Ramos (cell line): ENCODE measurements at regions not wholly inside any gene's neighbourhood (a gene's known extent, or its start where the extent isn't known, plus 50 kb on each side); places are given as distances from the start of the nearest gene placed in this dataset.
"Not testable (repeated sequence)": the region's sequence is repeated elsewhere in the genome, so short reads cannot be mapped to it uniquely, and the experiment has no call there.

Experiments used
- in situ Hi-C: fragments of 300-500 bp; cut with MboI; formaldehyde crosslinking; loops from one replicate; pipeline ENCODE4 v1.14.3; 2022; ENCODE audit warnings: low sequenced_read_pairs; ENCODE audit not compliant: unreplicated experiment

DNA sequence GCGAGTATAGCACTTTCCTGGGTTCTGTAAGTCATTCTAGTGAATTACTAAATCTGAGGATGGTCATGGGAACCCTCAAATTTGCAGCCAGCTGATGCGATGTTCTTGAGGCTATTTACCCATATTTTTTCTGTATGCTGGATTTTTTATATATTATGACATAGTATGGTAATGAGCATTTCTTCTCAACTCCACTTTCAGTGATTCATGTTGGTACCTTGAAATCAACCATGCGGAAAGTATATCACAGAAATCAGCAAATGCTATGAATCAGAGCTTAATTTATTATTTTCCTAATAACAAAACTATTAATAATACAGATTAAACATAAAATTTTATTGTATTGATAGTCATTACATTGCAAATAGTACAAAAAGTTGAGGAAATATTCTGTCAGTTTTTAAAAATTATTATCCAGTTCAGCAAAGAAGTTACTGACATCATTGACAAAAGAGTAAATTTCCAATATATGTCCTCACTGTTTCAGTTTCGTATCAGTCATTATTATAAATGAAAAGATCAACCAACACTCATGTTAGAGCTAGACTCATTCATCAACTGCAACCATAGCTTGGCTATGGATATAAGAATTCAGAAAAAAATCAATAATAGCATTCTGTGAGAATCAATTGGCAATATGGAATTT, 164.3 kb upstream of the SETMAR start:
- in situ Hi-C loops = no loop called here

DNA sequence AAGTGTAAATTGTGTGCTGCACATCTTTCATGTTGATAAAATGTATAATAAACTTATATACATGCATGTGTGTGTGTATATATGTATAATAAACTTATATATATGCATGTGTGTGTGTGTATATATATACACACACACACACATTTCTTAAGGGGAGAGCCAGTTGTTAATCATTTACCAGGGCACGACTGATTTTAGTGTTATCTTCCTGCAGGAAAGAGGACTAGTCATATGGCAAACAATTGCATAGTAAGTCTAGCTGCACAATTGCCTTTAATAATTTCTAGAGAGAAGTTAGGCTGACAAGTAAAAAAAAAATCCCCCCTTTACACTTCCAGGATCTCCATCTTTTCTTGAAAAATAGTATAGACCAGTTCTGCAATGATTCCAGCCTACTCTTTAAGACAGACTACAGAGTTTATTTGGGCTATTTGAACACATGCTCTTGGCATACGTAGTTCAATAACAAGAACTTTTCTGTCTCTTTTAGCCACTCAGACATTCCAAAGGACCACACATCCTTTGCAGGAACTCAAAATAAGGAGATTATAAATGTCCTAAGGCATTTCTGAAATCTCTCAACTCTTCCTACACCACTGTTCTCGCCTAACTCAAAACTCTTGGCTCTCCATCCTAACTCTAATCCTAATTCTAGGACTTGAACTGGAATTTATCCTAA, 163.6 kb upstream of the SETMAR start:
- in situ Hi-C loops = no loop called here

- in situ Hi-C loops = no loop called here
Measured at GRCh38 chr3:4140921-4141320, 162.2 kb upstream of the SETMAR start.

- in situ Hi-C loops = no loop called here
Measured at GRCh38 chr3:4147556-4148118, 155.5 kb upstream of the SETMAR start.

GRCh38 chr3:4149296-4149695, 153.9 kb upstream of the SETMAR start:
- in situ Hi-C loops = no loop called here

DNA sequence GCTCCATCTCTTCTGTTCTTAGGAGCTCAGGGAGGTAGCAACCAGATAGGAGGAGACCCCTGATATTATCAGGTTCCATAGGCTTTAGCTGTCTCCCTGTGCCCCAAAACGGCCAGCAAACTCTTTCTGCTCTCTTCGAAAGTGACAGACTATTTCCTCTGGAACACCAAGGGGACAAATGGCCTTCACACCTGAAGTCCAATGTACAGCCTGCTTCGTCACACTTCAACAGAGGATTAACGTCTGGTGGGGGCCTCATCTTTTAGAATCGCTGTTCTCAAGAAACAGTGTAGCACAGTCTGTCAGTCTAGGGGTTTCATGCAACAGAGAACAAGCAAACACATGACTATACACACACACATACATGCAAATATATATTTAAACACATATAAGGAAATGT, 152.4 kb upstream of the SETMAR start:
- in situ Hi-C loops = no loop called here

GRCh38 chr3:4151859-4152258, 151.3 kb upstream of the SETMAR start:
- in situ Hi-C loops = no loop called here

DNA sequence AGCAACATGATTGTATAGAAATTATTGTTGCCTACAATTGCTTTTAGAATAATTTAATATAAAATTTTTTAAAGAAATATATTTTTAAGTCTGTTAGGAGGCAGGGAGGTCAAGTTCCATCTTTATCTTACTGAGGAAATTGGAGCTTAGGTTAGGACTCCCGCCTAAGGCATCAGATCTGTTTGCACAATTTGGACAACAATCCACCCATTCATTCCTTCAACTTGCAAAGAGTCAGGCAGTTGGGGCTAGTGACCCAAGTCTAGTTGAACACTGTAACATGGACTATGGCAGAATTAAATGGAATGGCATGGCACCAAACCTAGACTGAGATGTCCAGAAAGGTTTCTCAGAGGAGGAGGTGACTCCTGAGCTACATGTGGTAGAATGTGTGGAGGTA, 149.4 kb upstream of the SETMAR start:
- in situ Hi-C loops = no loop called here

GRCh38 chr3:4158329-4158728, 144.8 kb upstream of the SETMAR start:
- in situ Hi-C loops = no loop called here

DNA sequence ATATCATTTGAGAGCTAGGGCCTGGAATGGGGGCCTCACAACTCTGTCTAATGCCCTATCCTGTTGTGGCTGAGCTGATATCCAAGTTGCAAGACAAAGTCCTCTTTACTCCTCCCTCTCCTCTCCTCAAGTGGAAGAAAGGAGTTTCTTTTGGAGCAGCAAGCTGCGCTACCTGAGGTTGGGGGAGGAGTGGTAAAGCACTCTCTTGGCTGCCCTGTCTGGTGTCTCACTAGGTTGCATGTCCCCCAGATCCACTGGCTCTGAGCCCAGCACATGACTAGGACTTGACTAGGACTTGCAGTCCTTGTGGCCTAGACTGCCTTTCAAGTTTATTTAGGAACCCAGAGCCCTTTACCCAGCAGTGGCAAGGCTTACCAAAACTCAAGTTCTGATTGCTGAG, 141.1 kb upstream of the SETMAR start:
- in situ Hi-C loops = no loop called here

DNA sequence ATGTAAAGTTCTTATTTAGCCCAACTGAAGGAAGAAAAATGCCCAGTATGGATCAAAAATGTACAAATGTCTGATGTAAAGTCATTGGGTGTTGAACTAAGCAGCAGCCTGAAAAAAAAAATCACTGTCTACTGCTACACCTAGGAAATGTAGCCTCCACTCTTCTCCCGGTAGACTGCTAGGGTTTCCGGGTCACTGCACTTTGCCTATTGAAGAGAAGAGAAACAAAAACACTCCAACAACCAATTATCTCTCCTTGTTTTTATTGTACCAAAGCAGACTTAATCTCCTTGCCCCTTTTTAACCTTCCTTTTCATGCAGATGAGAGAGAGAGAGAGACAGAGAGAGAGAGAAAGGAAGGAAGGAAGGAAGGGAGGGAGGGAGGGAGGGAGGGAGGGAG, 140.2 kb upstream of the SETMAR start:
- in situ Hi-C loops = no loop called here

- in situ Hi-C loops = no loop called here
Measured at GRCh38 chr3:4166540-4166939, 136.6 kb upstream of the SETMAR start.

- in situ Hi-C loops = not testable (repeated sequence)
Measured at GRCh38 chr3:4167230-4167629, 135.9 kb upstream of the SETMAR start.

DNA sequence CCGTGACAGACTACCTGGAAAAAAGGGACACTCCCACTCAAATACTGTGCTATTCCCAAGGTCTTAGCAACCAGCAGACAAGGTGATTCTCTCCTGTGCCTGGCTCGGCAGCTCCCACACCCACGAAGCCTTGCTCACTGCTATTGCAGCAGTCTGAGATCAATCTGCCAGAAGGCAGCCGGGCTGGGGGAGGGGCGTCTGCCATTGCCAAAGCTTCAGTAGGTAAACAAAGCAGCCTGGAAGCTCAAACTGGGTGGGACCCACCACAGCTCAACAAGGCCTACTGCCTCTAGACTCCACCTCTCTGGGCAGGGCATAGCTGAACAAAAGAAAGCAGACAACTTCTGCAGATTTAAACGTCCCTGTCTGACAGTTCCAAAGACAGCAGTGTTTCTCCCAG, 128.4 kb upstream of the SETMAR start:
- in situ Hi-C loops = no loop called here

DNA sequence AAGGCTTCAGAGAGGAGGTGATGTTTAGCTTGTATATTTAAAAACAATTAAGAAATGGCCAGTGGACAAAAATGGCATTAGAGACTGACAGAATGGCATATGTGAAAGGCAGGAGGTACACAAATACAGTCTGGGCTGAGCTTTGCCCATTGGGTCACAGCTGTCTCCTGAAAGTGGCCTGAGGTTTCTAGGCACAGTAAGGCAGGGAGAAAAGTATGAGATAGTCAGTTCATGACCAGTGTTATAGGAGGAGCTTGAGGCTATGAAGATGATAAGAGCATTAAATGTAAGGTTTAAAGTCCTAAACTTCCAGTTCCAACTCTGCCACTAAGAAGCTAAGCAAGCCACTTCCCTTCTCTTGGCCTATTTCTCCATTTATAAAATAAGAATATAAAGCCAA, 111.2 kb upstream of the SETMAR start:
- in situ Hi-C loops = no loop called here

DNA sequence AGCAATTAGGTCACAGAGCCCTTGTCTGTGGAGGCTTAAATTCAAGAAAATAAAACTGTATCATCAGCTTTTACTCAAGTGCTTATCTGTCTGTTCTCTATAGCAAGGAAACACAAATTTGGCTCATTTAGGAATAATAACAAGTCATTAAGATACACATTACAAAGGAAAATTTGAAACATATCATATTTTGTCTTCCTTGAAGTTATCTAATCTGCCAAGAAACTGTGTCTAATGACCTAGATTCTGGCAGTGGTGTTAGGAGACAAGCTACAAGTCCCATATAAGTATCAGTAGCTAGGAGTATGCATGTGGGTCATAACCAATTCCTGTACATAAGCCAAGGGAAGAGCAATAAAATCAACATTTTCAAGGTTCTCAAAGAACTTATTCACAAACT, 108.2 kb upstream of the SETMAR start:
- in situ Hi-C loops = no loop called here

- in situ Hi-C loops = no loop called here
Measured at GRCh38 chr3:4196506-4197147, 106.5 kb upstream of the SETMAR start.

GRCh38 chr3:4197670-4198069, 105.5 kb upstream of the SETMAR start:
- in situ Hi-C loops = no loop called here

- in situ Hi-C loops = no loop called here
Measured at GRCh38 chr3:4198491-4198890, 104.7 kb upstream of the SETMAR start.

DNA sequence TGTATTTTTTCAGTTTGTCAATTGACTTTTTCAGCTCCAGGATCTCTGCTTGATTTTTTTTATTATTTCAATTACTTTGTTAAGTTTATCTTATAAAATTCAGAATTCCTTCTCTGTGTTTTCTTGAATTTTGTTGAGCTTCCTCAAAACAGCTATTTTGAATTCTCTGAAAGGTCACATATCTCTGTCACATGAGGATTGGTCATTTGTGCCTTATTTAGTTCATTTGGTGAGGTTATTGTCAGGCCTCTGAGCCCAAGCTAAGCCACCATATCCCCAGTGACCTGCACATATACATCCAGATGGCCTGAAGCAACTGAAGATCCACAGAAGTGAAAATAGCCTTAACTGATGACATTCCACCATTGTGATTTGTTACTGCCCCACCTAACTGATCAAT, 98.4 kb upstream of the SETMAR start:
- in situ Hi-C loops = not testable (repeated sequence)

- in situ Hi-C loops = no loop called here
Measured at GRCh38 chr3:4207672-4208071, 95.5 kb upstream of the SETMAR start.
